GM12878 (cell line): ENCODE measurements at regions not wholly inside any gene's neighbourhood (a gene's known extent, or its start where the extent isn't known, plus 50 kb on each side); places are given as distances from the start of the nearest gene placed in this dataset.

Experiments used
- ATAC-seq: fragments of 200-7000 bp; cut with Tn5 transposase; 3 replicates; pipeline ENCODE4 v1.9.1; 2020; ENCODE audit warnings: mild to moderate bottlenecking, moderate library complexity
- BruUV-seq: library from RNA; stranded (reverse); fragments of 400-500 nt; replicated peaks from 2 replicates; lab custom pipeline; 2021; lab: Mats Ljungman, UMichigan
- CTCF ChIA-PET: fragments of 300-600 bp; sonication (Branson Sonifier 250); formaldehyde crosslinking; extraction: SDS; loops from one replicate; lab custom pipeline; 2021; ENCODE audit warnings: inconsistent platforms; lab: Yijun Ruan, JAX
- POLR2A ChIA-PET: fragments of 350-600 bp; formaldehyde crosslinking; extraction: SDS; loops from one replicate; lab custom pipeline; 2021; ENCODE audit warnings: inconsistent platforms; lab: Charles Lee
- RAD21 ChIA-PET: fragments of 300-600 bp; sonication (Branson Sonifier 250); formaldehyde crosslinking; loops from one replicate; lab custom pipeline; 2023; ENCODE audit warnings: antibody characterized with exemption; ENCODE audit not compliant: unreplicated experiment; lab: Charles Lee
- SMC1A ChIA-PET: fragments of 300-600 bp; sonication (Branson Sonifier 250); formaldehyde crosslinking; loops from one replicate; lab custom pipeline; 2023; ENCODE audit not compliant: unreplicated experiment, uncharacterized antibody; lab: Charles Lee
- DNase-seq: peaks from one replicate; pipeline ENCODE4 v3.0.0-alpha.2; 2011; ENCODE audit warnings: low read depth, low spot score
- FAIRE-seq: peaks from 3 replicates; lab custom pipeline; 2011; peaks lifted over from hg19 to GRCh38; lab: Jason Lieb, UNC
- H2AFZ ChIP-seq: 2 replicates; pipeline ENCODE4 v1.6.0; 2011; ENCODE audit warnings: low read depth, low read length, control low read depth; ENCODE audit not compliant: control insufficient read depth
- H3K27ac ChIP-seq: 2 replicates; pipeline ENCODE4 v1.5.1; 2011; ENCODE audit warnings: control low read depth; ENCODE audit not compliant: control insufficient read depth, insufficient read depth
- H3K27me3 ChIP-seq, 2 experiments: replicated peaks in 1 of 2; 2 replicates each; pipeline versions ENCODE4 v1.6.0 to v1.6.1; 2011; ENCODE audit warnings: low read length in 1 of 2; ENCODE audit not compliant: control insufficient read depth in 2 of 2, insufficient read depth in 2 of 2
- H3K36me3 ChIP-seq, 2 experiments: 2 replicates each; pipeline ENCODE4 v1.5.1; 2011; ENCODE audit warnings: low read length in 1 of 2; ENCODE audit not compliant: control insufficient read depth in 2 of 2, insufficient read depth in 2 of 2
- H3K4me1 ChIP-seq: 2 replicates; pipeline ENCODE4 v1.6.1; 2011; ENCODE audit warnings: mild to moderate bottlenecking, low read length, moderate library complexity, mixed read lengths; ENCODE audit not compliant: control insufficient read depth, insufficient read depth
- H3K4me2 ChIP-seq: 2 replicates; pipeline ENCODE4 v1.6.0; 2011; ENCODE audit warnings: control low read depth; ENCODE audit not compliant: control insufficient read depth, insufficient read depth
- H3K4me3 ChIP-seq: fragments of 200-600 bp; sonication (generic); 2 replicates; pipeline ENCODE4 v1.5.1; 2016
- H3K79me2 ChIP-seq: 2 replicates; pipeline ENCODE4 v1.6.0; 2011; ENCODE audit warnings: low read length; ENCODE audit not compliant: control insufficient read depth, insufficient read depth
- H3K9ac ChIP-seq: 2 replicates; pipeline ENCODE4 v1.8.0; 2011; ENCODE audit warnings: low read length, control low read depth, mixed read lengths; ENCODE audit not compliant: control insufficient read depth, insufficient read depth
- H3K9me3 ChIP-seq: replicated peaks from 3 replicates; pipeline ENCODE4 v1.5.1; 2011; ENCODE audit warnings: mild to moderate bottlenecking, low read length; ENCODE audit not compliant: control insufficient read depth, insufficient read depth
- H4K20me1 ChIP-seq: 2 replicates; pipeline ENCODE4 v1.6.0; 2011; ENCODE audit not compliant: control insufficient read depth, insufficient read depth
- ATF7 ChIP-seq: fragments of 450-650 bp; IDR thresholded peaks from 2 replicates; pipeline ENCODE4 v1.6.1; 2016; ENCODE audit warnings: low read depth, mild to moderate bottlenecking
- CHD2 ChIP-seq: IDR thresholded peaks from 2 replicates; pipeline ENCODE4 v1.6.1; 2011; ENCODE audit warnings: low read depth, low read length, improper control_type of control experiment, borderline replicate concordance
- EP300 ChIP-seq, 2 experiments: fragments of 150-350 bp in 1 of 2; IDR thresholded peaks; 2 replicates each; pipeline ENCODE4 v1.6.1; 2011 to 2012; ENCODE audit warnings: low read depth in 2 of 2, low read length in 2 of 2, borderline replicate concordance in 1 of 2, improper control_type of control experiment in 1 of 2, inconsistent platforms in 1 of 2; ENCODE audit not compliant: control insufficient read depth in 1 of 2
- HDAC2 ChIP-seq: fragments of 200-600 bp; sonication (generic); IDR thresholded peaks from 2 replicates; pipeline ENCODE4 v1.6.1; 2017
- MYB ChIP-seq: fragments of 150-350 bp; IDR thresholded peaks from 2 replicates; pipeline ENCODE4 v1.6.1; 2014; ENCODE audit warnings: mild to moderate bottlenecking, low read depth, low read length, borderline replicate concordance
- PML ChIP-seq: IDR thresholded peaks from 2 replicates; pipeline ENCODE4 v1.6.1; 2012; ENCODE audit warnings: low read length, inconsistent platforms
- POLR2AphosphoS2 ChIP-seq: IDR thresholded peaks from 2 replicates; pipeline ENCODE4 v1.6.1; 2011; ENCODE audit warnings: low read depth, mild to moderate bottlenecking, low read length, improper control_type of control experiment, moderate library complexity
- STAT3 ChIP-seq: IDR thresholded peaks from 2 replicates; pipeline ENCODE4 v1.6.1; 2011; ENCODE audit warnings: low read depth, low read length, improper control_type of control experiment
- SUPT20H ChIP-seq: IDR thresholded peaks from 2 replicates; pipeline ENCODE4 v1.6.1; 2011; ENCODE audit warnings: low read depth, mild to moderate bottlenecking, low read length, moderate library complexity, borderline replicate concordance; ENCODE audit not compliant: control insufficient read depth
- TARDBP ChIP-seq: IDR thresholded peaks from 2 replicates; pipeline ENCODE4 v1.6.1; 2016; ENCODE audit warnings: borderline replicate concordance
- WGBS: methylation state at CpG from one replicate; pipeline ENCODE4 v1.1.6; 2016; ENCODE audit warnings: low lambda C conversion rate; ENCODE audit not compliant: insufficient replicate concordance, insufficient coverage; ENCODE audit errors: missing lambda C conversion rate; 5-methylcytosine and 5-hydroxymethylcytosine counted together
- in situ Hi-C: fragments of 300-500 bp; cut with MboI; formaldehyde crosslinking; loops from 9 replicates; pipeline ENCODE4 v1.14.3; 2018; ENCODE audit warnings: mixed read lengths
- intact Hi-C: fragments of 100-400 bp; cut with micrococcal nuclease; formaldehyde crosslinking; loops from one replicate; pipeline ENCODE4 v1.14.2; 2022; ENCODE audit not compliant: unreplicated experiment
- TF ChIP-seq, protein P1 (sequence below): fragments of 450-650 bp; IDR thresholded peaks from 2 replicates; pipeline ENCODE4 v1.6.1; 2017; ENCODE audit warnings: mild to moderate bottlenecking, moderate library complexity
- TF ChIP-seq, protein P2 (sequence below): fragments of 450-650 bp; IDR thresholded peaks from 2 replicates; pipeline ENCODE4 v1.6.1; 2017; ENCODE audit warnings: low read depth, mild to moderate bottlenecking, moderate library complexity

DNA sequence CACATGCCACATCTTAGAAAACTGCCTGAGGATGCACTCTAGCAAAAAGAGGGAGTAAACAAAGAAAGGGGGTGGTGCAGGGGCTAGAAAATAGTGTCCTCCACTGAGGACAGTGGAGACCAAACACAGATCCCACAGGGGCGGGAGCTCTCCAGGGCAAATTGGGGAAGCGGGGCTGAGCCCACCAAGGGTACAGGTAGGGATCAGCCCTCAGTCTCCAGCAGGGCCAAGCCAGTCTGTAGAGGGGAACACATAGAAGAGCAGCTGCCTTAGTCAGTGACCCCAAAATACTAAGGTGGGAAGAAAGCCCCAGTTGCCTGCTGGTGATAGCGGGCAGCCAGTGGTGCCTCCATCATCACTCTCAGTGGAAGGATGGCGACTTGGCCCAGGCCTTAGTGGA, 134.0 kb downstream of the ATPSCKMT start:
- ChIA-PET CTCF (no interaction called here), RAD21 (no interaction called here), POLR2A (no interaction called here), SMC1A (no interaction called here)
- no peaks in the 10 kb centered on the region for H3K36me3 ChIP-seq
- H3K9me3 ChIP-seq: no peaks in the 10 kb centered on the region
- TF ChIP-seq, protein P1, sequence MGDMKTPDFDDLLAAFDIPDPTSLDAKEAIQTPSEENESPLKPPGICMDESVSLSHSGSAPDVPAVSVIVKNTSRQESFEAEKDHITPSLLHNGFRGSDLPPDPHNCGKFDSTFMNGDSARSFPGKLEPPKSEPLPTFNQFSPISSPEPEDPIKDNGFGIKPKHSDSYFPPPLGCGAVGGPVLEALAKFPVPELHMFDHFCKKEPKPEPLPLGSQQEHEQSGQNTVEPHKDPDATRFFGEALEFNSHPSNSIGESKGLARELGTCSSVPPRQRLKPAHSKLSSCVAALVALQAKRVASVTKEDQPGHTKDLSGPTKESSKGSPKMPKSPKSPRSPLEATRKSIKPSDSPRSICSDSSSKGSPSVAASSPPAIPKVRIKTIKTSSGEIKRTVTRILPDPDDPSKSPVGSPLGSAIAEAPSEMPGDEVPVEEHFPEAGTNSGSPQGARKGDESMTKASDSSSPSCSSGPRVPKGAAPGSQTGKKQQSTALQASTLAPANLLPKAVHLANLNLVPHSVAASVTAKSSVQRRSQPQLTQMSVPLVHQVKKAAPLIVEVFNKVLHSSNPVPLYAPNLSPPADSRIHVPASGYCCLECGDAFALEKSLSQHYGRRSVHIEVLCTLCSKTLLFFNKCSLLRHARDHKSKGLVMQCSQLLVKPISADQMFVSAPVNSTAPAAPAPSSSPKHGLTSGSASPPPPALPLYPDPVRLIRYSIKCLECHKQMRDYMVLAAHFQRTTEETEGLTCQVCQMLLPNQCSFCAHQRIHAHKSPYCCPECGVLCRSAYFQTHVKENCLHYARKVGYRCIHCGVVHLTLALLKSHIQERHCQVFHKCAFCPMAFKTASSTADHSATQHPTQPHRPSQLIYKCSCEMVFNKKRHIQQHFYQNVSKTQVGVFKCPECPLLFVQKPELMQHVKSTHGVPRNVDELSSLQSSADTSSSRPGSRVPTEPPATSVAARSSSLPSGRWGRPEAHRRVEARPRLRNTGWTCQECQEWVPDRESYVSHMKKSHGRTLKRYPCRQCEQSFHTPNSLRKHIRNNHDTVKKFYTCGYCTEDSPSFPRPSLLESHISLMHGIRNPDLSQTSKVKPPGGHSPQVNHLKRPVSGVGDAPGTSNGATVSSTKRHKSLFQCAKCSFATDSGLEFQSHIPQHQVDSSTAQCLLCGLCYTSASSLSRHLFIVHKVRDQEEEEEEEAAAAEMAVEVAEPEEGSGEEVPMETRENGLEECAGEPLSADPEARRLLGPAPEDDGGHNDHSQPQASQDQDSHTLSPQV: no peak
- TF ChIP-seq, protein P2, sequence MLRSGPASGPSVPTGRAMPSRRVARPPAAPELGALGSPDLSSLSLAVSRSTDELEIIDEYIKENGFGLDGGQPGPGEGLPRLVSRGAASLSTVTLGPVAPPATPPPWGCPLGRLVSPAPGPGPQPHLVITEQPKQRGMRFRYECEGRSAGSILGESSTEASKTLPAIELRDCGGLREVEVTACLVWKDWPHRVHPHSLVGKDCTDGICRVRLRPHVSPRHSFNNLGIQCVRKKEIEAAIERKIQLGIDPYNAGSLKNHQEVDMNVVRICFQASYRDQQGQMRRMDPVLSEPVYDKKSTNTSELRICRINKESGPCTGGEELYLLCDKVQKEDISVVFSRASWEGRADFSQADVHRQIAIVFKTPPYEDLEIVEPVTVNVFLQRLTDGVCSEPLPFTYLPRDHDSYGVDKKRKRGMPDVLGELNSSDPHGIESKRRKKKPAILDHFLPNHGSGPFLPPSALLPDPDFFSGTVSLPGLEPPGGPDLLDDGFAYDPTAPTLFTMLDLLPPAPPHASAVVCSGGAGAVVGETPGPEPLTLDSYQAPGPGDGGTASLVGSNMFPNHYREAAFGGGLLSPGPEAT: no peak
- TF ChIP-seq STAT3 (no peak), EP300 (IDR thresholded peaks at IDR 0.05; ENCODE audit: borderline replicate concordance in 1 of 2, control insufficient read depth in 1 of 2, low read depth in 2 of 2, low read length in 2 of 2) (no peak), CHD2 (no peak), ATF7 (no peak), HDAC2 (no peak), POLR2AphosphoS2 (no peak), SUPT20H (no peak), MYB (no peak), PML (no peak), TARDBP (no peak)
- ATAC-seq (no peak), DNase-seq (no peak), FAIRE-seq (no peak)
- H3K9ac ChIP-seq: no peak overlapping the region
- H3K4me1 ChIP-seq: no peaks in the 10 kb centered on the region
- no TSS peak for BruUV-seq
- no peak overlapping the region for H2AFZ ChIP-seq
- intact Hi-C loops: no loop called here
- H3K4me2 ChIP-seq: no peak overlapping the region
- H4K20me1 ChIP-seq: no peaks in the 10 kb centered on the region
- WGBS: 10% methylated on average over 4 of the region's 4 CpGs
- H3K79me2 ChIP-seq: no peaks in the 10 kb centered on the region
- no peaks in the 10 kb centered on the region for H3K27me3 ChIP-seq
- no peak overlapping the region for H3K27ac ChIP-seq
- in situ Hi-C loops: no loop called here
- H3K4me3 ChIP-seq: no peak overlapping the region
